Anterior cingulate cortex (tissue), 58 donors: ENCODE measurements at regions not wholly inside any gene's neighbourhood (a gene's known extent, or its start where the extent isn't known, plus 50 kb on each side); places are given as distances from the start of the nearest gene placed in this dataset.
A peak's percentile ranks its signal among the peaks of the same experiment; 100 is the strongest.

Experiments used
- DNase-seq, 58 donors: peaks; one replicate each; lab custom pipeline; 2025; lab: John Stamatoyannopoulos, UW

DNA sequence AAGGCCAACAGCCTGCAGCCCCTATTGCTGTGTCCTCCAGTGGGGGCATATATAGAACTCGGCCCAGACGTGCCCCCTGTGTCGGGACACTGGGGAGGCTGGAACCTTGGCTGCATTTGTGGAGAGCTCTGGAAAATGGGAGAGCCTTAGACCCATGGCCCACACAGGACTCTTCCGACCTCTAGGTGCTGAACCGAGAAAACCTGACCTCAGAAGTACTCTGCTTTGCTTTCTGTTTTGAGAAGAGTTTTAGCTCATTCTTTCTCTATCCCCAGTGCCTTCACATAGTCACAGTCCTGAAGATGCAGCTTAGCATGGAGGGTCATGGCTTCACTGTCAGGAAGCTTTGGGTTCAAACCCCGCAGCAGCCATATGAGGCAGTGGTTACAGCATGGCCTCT is 271.8 kb upstream of the B3GAT1 start:
- DNase-seq = no peak

DNA sequence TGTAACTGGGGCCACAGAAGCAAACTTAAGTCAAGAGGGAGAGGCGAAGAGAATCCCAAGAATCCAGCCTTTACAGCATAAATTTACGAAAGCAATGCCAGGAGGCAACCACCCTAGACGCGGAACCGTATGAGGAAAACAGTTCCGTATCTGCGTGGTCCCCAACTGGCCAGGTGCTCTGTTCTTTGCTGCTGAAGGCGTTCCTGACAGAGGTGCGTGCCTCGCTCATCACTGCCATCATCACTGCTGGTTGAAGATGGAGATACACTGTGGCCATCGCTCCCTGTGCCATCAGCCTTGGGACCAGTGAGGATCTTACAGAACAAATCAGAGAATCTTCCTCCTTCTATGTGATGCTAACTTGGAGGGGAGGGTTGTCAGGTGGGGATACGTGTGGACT is 270.5 kb upstream of the B3GAT1 start:
- no peak for DNase-seq

DNA sequence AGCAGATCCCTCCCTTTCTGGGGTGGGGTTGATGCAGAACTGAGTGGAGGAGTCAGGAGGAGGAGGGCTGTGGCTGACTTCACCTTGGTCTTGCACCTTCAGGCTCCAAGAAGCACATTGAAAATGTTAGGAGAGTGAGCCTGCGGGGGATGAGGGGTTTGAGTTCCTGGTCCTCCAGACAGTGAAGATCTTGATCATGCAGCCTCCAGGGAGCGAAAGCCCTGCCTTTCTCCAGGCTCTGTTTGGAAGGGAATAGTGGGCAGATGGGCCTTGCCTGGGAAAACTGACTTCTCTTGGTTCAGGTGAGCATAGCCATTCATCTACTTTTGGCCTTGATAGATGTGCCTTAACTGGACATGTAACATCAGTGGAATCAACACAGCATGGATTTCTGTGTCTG is 267.6 kb upstream of the B3GAT1 start:
- DNase-seq = no peak

GRCh38 chr11:134678744-134679143 is 266.7 kb upstream of the B3GAT1 start:
- no peak for DNase-seq

- DNase-seq = no peak
Observed at GRCh38 chr11:134677891-134678551, 266.0 kb upstream of the B3GAT1 start.

GRCh38 chr11:134677397-134677822 is 265.4 kb upstream of the B3GAT1 start:
- no peak for DNase-seq

DNA sequence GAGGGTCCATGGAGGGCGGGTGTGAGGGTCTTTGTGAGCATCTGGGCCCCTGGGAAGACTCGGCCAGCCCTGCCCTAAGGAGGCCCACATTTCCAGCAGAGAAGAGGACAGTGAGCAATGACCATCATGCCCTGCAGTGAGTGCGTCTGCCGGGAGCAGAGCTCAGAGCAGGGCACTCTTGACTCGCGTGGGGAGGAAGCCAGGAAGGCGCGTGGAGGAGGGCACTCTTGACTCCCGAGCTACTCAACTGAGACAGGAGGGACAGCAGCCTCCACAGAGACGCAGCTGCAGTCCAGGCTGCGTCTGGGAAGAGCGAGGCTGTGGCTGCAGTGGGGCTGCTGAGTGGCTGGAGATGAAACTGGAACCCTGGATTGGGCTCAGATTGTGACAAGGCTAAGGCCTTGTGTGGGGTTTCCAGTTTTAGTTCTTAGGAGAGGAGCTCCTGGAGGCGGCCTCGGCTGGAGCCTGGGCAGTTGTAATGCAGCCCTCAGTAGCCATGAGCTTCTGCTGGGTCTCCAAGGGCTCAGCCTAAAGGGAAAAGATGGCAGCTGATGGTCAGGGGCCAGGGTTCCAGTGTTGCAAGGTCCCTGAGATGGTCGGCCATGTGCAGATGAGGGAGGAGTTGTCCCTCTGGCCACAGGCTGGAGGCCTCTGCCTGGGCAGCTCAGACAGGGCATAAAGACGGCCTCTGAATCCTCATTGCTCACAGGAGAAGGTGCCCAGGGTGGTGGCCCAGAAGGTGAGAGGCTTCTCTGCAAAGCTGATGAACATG is 264.7 kb upstream of the B3GAT1 start:
- DNase-seq = no peak

DNA sequence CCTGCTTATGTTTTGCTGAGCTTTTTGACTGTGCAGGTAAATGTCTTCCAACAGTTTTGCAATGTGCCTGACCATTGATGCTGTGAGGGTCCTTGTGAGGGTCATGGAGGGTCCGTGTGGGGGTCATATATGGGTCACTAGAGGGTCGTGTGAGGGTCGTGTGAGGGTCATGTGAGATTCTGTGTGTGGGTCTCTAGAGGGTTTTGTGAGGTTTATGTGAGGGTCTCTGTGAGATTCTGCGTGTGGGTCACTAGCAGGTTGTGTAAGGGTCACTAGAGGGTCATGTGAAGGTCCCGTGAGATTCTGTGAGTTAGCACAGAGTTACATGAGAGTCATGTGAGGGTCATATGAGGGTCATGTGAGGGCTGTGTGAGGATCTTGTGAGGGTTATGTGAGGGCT is 263.9 kb upstream of the B3GAT1 start:
- DNase-seq = no peak

GRCh38 chr11:134674974-134675373 is 262.9 kb upstream of the B3GAT1 start:
- DNase-seq = no peak

- no peak for DNase-seq
Observed at GRCh38 chr11:134670961-134671370, 258.9 kb upstream of the B3GAT1 start.

- DNase-seq = no peak
Observed at GRCh38 chr11:134670247-134670782, 258.3 kb upstream of the B3GAT1 start.

DNA sequence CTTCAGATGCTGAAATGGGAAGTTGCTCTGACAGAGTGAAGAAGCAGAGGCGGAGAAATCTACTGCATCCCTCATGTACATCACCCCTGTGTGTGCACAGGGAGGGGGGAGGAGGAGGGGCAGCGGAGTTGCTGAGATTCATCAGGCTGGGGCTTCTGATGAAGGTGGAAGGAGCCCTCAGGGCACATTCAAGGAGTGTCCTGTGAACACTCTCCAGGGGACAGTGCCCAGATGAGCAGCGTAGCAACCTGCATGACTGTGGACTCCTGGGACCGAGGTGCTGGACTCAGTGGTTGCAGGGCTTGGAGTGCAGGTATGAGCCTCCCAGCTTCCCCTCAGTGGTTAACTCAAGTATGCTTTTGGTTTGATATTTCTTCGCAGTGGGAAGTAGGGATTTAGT is 257.8 kb upstream of the B3GAT1 start:
- no peak for DNase-seq

DNA sequence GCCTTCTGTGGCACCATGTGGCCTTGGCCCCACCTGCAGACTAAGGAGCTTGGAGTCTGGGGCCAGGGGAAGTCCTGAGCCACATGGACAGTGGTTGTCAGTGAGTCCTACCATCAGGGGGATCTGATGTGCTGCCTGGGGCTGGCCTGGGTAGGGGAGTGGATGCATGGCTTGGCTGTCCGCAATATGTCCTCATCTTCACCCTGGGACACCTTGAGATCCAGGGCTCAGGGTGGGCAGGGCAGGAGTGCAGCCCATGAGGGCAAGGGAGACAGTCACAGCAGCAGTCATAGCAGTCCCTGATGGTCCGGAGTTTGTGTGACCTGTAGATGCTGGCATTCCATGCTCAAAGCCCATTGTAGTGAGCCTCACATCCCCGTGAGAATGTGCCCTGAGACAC is 256.8 kb upstream of the B3GAT1 start:
- no peak for DNase-seq

- no peak for DNase-seq
Observed at GRCh38 chr11:134668076-134668475, 256.0 kb upstream of the B3GAT1 start.

DNA sequence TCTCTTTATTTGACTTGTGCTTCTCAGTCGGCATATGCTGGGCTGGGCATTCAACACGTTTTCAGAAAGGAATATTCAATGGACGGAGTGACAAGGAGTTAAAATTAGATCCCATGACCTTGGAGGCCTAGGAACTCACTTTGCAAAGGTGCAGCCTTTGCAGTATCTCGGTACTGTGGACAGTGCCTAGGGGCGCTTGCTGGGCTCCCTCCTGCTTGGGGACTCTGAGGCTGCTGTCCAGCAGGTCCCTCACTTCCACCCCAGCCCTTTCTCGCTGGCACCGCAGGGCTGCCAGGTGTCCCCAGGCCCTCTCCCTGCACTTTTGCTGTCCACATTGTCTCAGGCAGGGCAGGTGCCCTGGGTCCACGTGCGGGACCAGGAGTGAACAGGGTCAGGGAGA is 255.5 kb upstream of the B3GAT1 start:
- no peak for DNase-seq

- DNase-seq = no peak
Observed at GRCh38 chr11:134667175-134667500, 255.1 kb upstream of the B3GAT1 start.

DNA sequence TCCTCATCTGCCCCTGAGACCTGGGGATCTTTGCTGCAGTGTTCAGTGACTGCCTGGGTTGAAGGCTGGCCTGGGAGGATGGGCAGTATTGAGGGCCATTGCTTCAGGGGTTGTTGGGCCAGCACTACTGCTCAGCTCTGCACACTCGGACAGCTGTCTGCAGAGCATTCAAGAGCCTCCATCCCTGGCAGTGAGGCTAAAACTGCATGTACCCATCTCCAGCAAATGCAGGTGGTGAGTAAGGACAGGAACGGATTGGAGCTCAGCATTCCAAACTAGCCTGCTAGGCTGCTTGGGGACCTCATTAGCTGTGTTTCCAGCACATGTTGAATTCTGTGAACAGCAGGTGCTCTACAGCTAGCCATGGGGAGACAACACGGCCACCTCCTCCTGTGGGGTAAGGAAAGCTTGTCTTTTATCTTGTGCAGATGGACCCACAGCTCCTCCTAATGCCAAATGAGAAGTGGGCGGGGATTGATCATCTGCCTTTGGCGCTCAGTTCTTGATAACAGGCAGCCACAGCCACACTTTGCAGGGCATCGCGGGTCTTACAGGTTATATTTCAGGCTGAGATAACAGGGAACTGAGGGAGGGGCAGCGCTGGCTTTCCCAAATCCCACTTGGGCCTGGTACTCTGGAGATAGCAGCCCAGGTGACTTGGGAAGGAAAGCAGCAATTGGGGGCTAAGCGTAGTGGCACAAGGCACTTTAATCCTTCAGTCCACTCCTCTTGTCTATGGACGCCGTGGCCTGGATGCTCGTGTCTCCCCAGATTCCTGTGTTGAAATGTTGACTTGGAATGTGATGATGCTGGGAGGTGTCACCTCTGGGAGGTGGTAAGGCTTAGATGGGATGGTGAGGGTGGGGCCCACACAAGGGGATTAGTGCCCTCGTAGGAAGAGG is 254.5 kb upstream of the B3GAT1 start:
- peak in 2 of 58 donors; percentile 20 to 49 for DNase-seq

- DNase-seq = no peak
Observed at GRCh38 chr11:134665571-134666270, 253.7 kb upstream of the B3GAT1 start.

GRCh38 chr11:134665188-134665535 is 253.1 kb upstream of the B3GAT1 start:
- no peak for DNase-seq

GRCh38 chr11:134664447-134665187 is 252.6 kb upstream of the B3GAT1 start:
- DNase-seq = no peak
